ENCODE measurements at regions not wholly inside any gene's neighbourhood (a gene's known extent, or its start where the extent isn't known, plus 50 kb on each side); places are given as distances from the start of the nearest gene placed in this dataset.

DNA sequence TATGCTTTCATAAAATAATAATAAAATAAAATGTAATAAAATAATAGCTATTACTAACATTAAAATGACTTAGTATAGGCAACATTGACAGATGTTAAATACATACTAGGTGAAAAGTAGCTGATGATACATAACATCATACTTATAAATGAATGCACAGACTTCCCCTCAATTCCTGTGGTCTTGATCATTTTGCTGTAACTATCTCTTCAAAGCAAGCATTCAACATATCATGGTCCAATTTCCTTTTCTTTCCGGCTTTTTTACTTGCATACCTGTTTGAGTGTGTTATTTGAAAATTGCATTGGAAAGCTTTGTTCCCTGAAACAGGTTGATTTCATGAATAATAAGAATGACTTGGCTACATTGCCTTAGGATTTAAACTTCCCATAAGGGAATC, 309.3 kb downstream of the HDGFL1 start:
- no peaks in the 10 kb centered on the region for H3K27me3 ChIP-seq (ENCODE audit: low read depth)
- no peaks in the 10 kb centered on the region for H3K9me3 ChIP-seq (replicated peaks)
- no peaks in the 10 kb centered on the region for H3K36me3 ChIP-seq
- no peak for DNase-seq
- no peak overlapping the region for H3K27ac ChIP-seq (replicated peaks)
- intact Hi-C loops (cut with micrococcal nuclease): no loop called here
- H3K4me3 ChIP-seq: no peak overlapping the region
- peaks cover 39% of the 10 kb centered on the region for H3K4me1 ChIP-seq
- TF ChIP-seq, protein P1, sequence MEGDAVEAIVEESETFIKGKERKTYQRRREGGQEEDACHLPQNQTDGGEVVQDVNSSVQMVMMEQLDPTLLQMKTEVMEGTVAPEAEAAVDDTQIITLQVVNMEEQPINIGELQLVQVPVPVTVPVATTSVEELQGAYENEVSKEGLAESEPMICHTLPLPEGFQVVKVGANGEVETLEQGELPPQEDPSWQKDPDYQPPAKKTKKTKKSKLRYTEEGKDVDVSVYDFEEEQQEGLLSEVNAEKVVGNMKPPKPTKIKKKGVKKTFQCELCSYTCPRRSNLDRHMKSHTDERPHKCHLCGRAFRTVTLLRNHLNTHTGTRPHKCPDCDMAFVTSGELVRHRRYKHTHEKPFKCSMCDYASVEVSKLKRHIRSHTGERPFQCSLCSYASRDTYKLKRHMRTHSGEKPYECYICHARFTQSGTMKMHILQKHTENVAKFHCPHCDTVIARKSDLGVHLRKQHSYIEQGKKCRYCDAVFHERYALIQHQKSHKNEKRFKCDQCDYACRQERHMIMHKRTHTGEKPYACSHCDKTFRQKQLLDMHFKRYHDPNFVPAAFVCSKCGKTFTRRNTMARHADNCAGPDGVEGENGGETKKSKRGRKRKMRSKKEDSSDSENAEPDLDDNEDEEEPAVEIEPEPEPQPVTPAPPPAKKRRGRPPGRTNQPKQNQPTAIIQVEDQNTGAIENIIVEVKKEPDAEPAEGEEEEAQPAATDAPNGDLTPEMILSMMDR (IDR thresholded peaks at IDR 0.05; ENCODE audit: borderline replicate concordance): no peak

DNA sequence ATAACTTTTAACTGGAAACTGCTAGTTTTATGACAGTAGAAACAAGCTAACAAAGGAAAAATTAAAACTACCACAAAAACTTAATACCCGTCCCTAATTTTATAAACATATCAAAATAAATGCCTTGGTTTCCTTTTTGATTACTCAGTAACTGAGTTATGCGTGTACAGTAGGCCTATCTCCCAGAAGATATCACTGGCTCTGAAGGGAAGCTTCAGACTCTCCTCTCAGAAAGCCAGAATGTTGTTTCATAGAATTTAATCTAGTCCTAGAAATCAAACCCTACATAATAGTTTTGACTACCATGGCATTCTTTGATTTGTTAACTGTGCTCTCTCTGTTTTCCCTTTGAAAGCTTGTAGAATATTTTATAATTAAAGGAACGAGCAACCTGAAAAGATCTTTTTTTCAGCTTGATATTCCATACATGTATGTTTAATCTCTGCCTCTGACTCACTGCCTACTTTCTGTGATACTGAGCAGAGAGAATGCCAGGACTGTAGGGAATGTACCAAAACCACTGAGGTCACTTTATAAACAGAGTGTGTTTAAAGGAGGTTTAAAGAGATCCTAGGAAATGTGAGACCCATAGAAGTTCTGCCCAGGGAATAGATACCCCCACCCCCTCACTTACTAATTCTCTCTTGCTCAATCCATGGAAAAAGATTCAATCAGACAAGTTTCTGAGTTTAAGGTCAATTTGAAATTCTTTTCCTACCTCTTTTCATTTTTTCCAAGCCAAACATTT, 311.5 kb downstream of the HDGFL1 start:
- DNase-seq: no peak
- peak overlapping the region; percentile 66 for H3K27ac ChIP-seq (replicated peaks)
- intact Hi-C loops (cut with micrococcal nuclease): no loop called here
- H3K27me3 ChIP-seq (ENCODE audit: low read depth): no peaks in the 10 kb centered on the region
- TF ChIP-seq, protein P1 (IDR thresholded peaks at IDR 0.05; ENCODE audit: borderline replicate concordance): no peak
- peaks cover 42% of the 10 kb centered on the region for H3K4me1 ChIP-seq
- no peaks in the 10 kb centered on the region for H3K9me3 ChIP-seq (replicated peaks)
- H3K4me3 ChIP-seq: no peak overlapping the region
- H3K36me3 ChIP-seq: no peaks in the 10 kb centered on the region

DNA sequence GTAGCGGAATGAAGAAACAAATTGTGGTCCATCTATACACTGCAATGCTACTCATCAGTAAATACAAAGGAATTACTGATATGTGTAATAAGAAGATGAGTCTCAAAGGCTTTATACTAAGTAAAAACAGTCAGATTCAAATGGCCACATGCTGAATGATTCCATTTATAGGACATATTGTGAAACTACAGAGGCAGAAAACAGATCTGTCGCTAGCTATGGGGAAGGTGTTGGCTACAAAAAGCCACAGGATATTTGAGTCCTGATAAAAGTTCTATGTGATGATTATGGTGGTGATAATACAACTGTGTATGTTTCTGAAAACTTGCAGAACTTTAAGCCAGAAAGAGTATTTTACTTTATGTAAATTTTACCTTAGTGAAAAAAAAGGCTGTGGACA, 313.2 kb downstream of the HDGFL1 start:
- TF ChIP-seq, protein P1 (IDR thresholded peaks at IDR 0.05; ENCODE audit: borderline replicate concordance): no peak
- Histone ChIP-seq H3K27ac (replicated peaks) (no peak overlapping the region), H3K27me3 (ENCODE audit: low read depth) (no peaks in the 10 kb centered on the region), H3K36me3 (no peaks in the 10 kb centered on the region), H3K4me1 (peaks cover 46% of the 10 kb centered on the region), H3K4me3 (no peak overlapping the region), H3K9me3 (replicated peaks) (no peaks in the 10 kb centered on the region)
- DNase-seq: no peak
- intact Hi-C loops (cut with micrococcal nuclease): no loop called here

DNA sequence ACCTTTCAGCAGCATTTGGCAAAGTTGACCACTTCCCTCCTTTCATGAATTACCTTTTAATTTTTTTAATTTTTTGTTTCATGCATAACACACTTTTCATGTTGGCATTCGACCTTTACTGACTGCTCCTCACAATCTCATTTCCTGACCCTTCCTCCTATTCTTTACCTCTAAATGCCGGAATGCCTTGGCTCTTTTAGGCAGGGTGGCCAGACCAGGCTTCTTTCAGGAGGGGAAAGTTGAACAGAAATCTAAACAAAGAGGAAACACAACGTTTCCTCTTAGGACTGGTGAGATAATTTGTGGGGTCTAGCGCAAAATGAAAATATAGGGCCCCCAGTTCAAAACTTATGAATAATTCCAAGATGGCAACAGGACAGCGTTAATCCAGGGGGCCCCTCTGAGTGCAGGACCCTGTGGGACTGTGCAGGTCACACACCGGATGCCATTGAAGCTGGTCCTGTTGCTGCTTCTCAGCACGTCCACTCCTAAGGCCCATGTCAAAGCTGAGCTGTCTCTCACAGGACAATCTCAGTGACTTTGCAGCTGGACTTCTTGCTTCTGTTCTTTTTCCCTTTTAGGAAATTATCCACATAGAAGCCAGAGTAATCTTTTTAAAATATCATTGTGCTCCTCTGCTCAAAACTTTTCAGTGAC, 313.8 kb downstream of the HDGFL1 start:
- H3K4me3 ChIP-seq: no peak overlapping the region
- no peak for DNase-seq
- no peaks in the 10 kb centered on the region for H3K27me3 ChIP-seq (ENCODE audit: low read depth)
- intact Hi-C loops (cut with micrococcal nuclease): no loop called here
- no peaks in the 10 kb centered on the region for H3K36me3 ChIP-seq
- H3K4me1 ChIP-seq: peaks cover 47% of the 10 kb centered on the region
- TF ChIP-seq, protein P1 (IDR thresholded peaks at IDR 0.05; ENCODE audit: borderline replicate concordance): no peak
- H3K27ac ChIP-seq (replicated peaks): peak overlapping the region; percentile 37
- no peaks in the 10 kb centered on the region for H3K9me3 ChIP-seq (replicated peaks)

DNA sequence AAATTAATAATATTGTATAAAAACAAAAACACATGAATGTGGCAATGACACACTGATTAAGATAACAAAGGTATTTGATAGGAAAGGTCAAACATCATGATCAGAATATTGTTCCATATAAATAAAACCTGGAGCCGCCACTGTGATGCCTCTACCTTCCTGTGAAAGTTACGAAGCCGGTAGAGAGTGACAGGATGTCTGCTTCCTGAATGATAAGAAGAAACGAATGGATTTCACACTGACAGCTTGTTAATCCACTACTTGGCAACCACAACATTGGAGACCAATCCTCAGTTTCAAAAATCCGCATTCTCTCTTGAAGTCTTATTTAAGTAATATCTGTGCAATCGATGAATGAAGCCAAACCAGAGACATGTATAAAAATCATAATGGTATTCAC, 315.1 kb downstream of the HDGFL1 start:
- Histone ChIP-seq H3K27me3 (ENCODE audit: low read depth) (no peaks in the 10 kb centered on the region), H3K36me3 (no peaks in the 10 kb centered on the region), H3K4me1 (peaks cover 50% of the 10 kb centered on the region), H3K27ac (replicated peaks) (peak overlapping the region; percentile 37), H3K4me3 (no peak overlapping the region), H3K9me3 (replicated peaks) (no peaks in the 10 kb centered on the region)
- no peak for DNase-seq
- intact Hi-C loops (cut with micrococcal nuclease): no loop called here
- TF ChIP-seq, protein P1 (IDR thresholded peaks at IDR 0.05; ENCODE audit: borderline replicate concordance): no peak

Data from left ventricle myocardium inferior (tissue), 1 donor.